ENCODE measurements at regions not wholly inside any gene's neighbourhood (a gene's known extent, or its start where the extent isn't known, plus 50 kb on each side); places are given as distances from the start of the nearest gene placed in this dataset.

- H3K4me3 Mint-ChIP-seq (ENCODE audit: unreplicated experiment), result no peak overlapping the region
- H3K27ac Mint-ChIP-seq (ENCODE audit: unreplicated experiment), result no peak overlapping the region
- peaks cover 41% of the 10 kb centered on the region for H3K79me2 ChIP-seq (ENCODE audit: insufficient read depth, low read length)
- FAIRE-seq (no peak), DNase-seq (ENCODE audit: low read depth) (no peak)
- H3K4me1 ChIP-seq (ENCODE audit: insufficient read depth, low read length), result peaks cover 35% of the 10 kb centered on the region
- H3K9me3 Mint-ChIP-seq (ENCODE audit: unreplicated experiment), result no peaks in the 10 kb centered on the region
- H3K27me3 ChIP-seq (ENCODE audit: insufficient read depth, low read length), result no peaks in the 10 kb centered on the region
- no peak overlapping the region for H3K4me2 ChIP-seq (ENCODE audit: low read length)
- no peaks in the 10 kb centered on the region for H3K27me3 Mint-ChIP-seq (ENCODE audit: low read depth, unreplicated experiment)
- no peak overlapping the region for H3K27ac ChIP-seq (ENCODE audit: low read depth, low read length)
- no peak overlapping the region for H3K9ac ChIP-seq (ENCODE audit: low read length)
- no peaks in the 10 kb centered on the region for H3K9me3 ChIP-seq (ENCODE audit: insufficient read depth, low read depth, low read length)
- H2AFZ ChIP-seq (ENCODE audit: low read depth, low read length), result no peak overlapping the region
- no peak for TF ChIP-seq CTCF (IDR thresholded peaks at IDR 0.05; ENCODE audit: insufficient read depth, low read depth, low read length)
- TF ChIP-seq EZH2 (IDR thresholded peaks at IDR 0.05; ENCODE audit: insufficient read depth, low read length), result no peak
- no peak overlapping the region for H3K4me3 ChIP-seq (ENCODE audit: insufficient read depth, low read depth, low read length)
- H3K36me3 Mint-ChIP-seq (ENCODE audit: low read depth, unreplicated experiment), result peaks cover 2% of the 10 kb centered on the region
- H4K20me1 ChIP-seq (ENCODE audit: insufficient read depth, low read length), result peaks cover 65% of the 10 kb centered on the region
- H3K4me1 Mint-ChIP-seq (ENCODE audit: low read depth, unreplicated experiment), result peaks cover 28% of the 10 kb centered on the region
- no peaks in the 10 kb centered on the region for H3K36me3 ChIP-seq (ENCODE audit: insufficient read depth, low read length)
Observed at GRCh38 chr4:3367866-3368265, 73.9 kb upstream of the HGFAC start.

- Histone ChIP-seq H3K4me3 (ENCODE audit: insufficient read depth, low read depth, low read length) (no peak overlapping the region), H2AFZ (ENCODE audit: low read depth, low read length) (no peak overlapping the region), H3K79me2 (ENCODE audit: insufficient read depth, low read length) (peaks cover 44% of the 10 kb centered on the region), H3K4me2 (ENCODE audit: low read length) (no peak overlapping the region), H3K27me3 (ENCODE audit: insufficient read depth, low read length) (no peaks in the 10 kb centered on the region), H3K9ac (ENCODE audit: low read length) (no peak overlapping the region), H4K20me1 (ENCODE audit: insufficient read depth, low read length) (peaks cover 66% of the 10 kb centered on the region), H3K4me1 (ENCODE audit: insufficient read depth, low read length) (peaks cover 40% of the 10 kb centered on the region), H3K9me3 (ENCODE audit: insufficient read depth, low read depth, low read length) (no peaks in the 10 kb centered on the region), H3K27ac (ENCODE audit: low read depth, low read length) (no peak overlapping the region), H3K36me3 (ENCODE audit: insufficient read depth, low read length) (no peaks in the 10 kb centered on the region)
- H3K27me3 Mint-ChIP-seq (ENCODE audit: low read depth, unreplicated experiment), result no peaks in the 10 kb centered on the region
- peaks cover 3% of the 10 kb centered on the region for H3K36me3 Mint-ChIP-seq (ENCODE audit: low read depth, unreplicated experiment)
- DNase-seq (ENCODE audit: low read depth) (no peak), FAIRE-seq (no peak)
- TF ChIP-seq CTCF (IDR thresholded peaks at IDR 0.05; ENCODE audit: insufficient read depth, low read depth, low read length), result no peak
- no peak for TF ChIP-seq EZH2 (IDR thresholded peaks at IDR 0.05; ENCODE audit: insufficient read depth, low read length)
- no peak overlapping the region for H3K27ac Mint-ChIP-seq (ENCODE audit: unreplicated experiment)
- peaks cover 28% of the 10 kb centered on the region for H3K4me1 Mint-ChIP-seq (ENCODE audit: low read depth, unreplicated experiment)
- H3K4me3 Mint-ChIP-seq (ENCODE audit: unreplicated experiment), result no peak overlapping the region
- H3K9me3 Mint-ChIP-seq (ENCODE audit: unreplicated experiment), result no peaks in the 10 kb centered on the region
Observed at GRCh38 chr4:3368334-3368733, 73.4 kb upstream of the HGFAC start.

- H3K27me3 ChIP-seq (ENCODE audit: insufficient read depth, low read length), result no peaks in the 10 kb centered on the region
- peak overlapping the region; percentile 91 for H3K4me2 ChIP-seq (ENCODE audit: low read length)
- no peaks in the 10 kb centered on the region for H3K27me3 Mint-ChIP-seq (ENCODE audit: low read depth, unreplicated experiment)
- H3K9me3 Mint-ChIP-seq (ENCODE audit: unreplicated experiment), result no peaks in the 10 kb centered on the region
- peak overlapping the region; percentile 78 for H3K4me3 Mint-ChIP-seq (ENCODE audit: unreplicated experiment)
- H3K4me1 ChIP-seq (ENCODE audit: insufficient read depth, low read length), result peaks cover 40% of the 10 kb centered on the region
- peaks cover 23% of the 10 kb centered on the region for H3K4me1 Mint-ChIP-seq (ENCODE audit: low read depth, unreplicated experiment)
- no peak for TF ChIP-seq EZH2 (IDR thresholded peaks at IDR 0.05; ENCODE audit: insufficient read depth, low read length)
- TF ChIP-seq CTCF (IDR thresholded peaks at IDR 0.05; ENCODE audit: insufficient read depth, low read depth, low read length), result no peak
- no peaks in the 10 kb centered on the region for H3K9me3 ChIP-seq (ENCODE audit: insufficient read depth, low read depth, low read length)
- peaks cover 66% of the 10 kb centered on the region for H4K20me1 ChIP-seq (ENCODE audit: insufficient read depth, low read length)
- H2AFZ ChIP-seq (ENCODE audit: low read depth, low read length), result no peak overlapping the region
- H3K4me3 ChIP-seq (ENCODE audit: insufficient read depth, low read depth, low read length), result peak overlapping the region; percentile 70
- H3K36me3 ChIP-seq (ENCODE audit: insufficient read depth, low read length), result no peaks in the 10 kb centered on the region
- peaks cover 51% of the 10 kb centered on the region for H3K79me2 ChIP-seq (ENCODE audit: insufficient read depth, low read length)
- FAIRE-seq (peak; percentile 23), DNase-seq (ENCODE audit: low read depth) (no peak)
- H3K27ac ChIP-seq (ENCODE audit: low read depth, low read length), result peak overlapping the region; percentile 80
- peak overlapping the region; percentile 81 for H3K9ac ChIP-seq (ENCODE audit: low read length)
- peaks cover 3% of the 10 kb centered on the region for H3K36me3 Mint-ChIP-seq (ENCODE audit: low read depth, unreplicated experiment)
- peak overlapping the region; percentile 71 for H3K27ac Mint-ChIP-seq (ENCODE audit: unreplicated experiment)
Observed at GRCh38 chr4:3368841-3369760, 72.7 kb upstream of the HGFAC start.
